ENCODE measurements at regions not wholly inside any gene's neighbourhood (a gene's known extent, or its start where the extent isn't known, plus 50 kb on each side); places are given as distances from the start of the nearest gene placed in this dataset.

GRCh38 chr14:98826618-98827017 lies 445.4 kb downstream of the BCL11B start:
- no peak for DNase-seq

DNA sequence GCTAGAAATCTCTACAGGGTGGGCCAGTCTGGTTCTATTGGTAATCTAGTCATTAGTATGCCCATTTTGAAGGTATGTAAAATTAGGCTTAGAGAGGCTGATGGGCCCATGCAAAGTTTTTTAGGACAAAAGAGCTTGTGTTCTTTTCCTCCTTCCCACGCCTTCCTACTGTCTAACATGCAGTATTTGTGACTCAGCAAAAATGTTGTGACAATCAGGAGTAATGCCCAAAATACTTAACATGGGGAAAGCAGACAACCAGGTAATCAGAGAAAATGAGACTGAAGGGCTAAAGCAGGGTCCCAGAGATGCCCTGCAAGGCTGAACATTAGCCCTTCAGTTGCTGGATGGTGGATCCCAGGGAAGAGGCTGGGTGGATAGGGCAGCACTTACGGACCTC lies 437.9 kb downstream of the BCL11B start:
- DNase-seq, result no peak

DNA sequence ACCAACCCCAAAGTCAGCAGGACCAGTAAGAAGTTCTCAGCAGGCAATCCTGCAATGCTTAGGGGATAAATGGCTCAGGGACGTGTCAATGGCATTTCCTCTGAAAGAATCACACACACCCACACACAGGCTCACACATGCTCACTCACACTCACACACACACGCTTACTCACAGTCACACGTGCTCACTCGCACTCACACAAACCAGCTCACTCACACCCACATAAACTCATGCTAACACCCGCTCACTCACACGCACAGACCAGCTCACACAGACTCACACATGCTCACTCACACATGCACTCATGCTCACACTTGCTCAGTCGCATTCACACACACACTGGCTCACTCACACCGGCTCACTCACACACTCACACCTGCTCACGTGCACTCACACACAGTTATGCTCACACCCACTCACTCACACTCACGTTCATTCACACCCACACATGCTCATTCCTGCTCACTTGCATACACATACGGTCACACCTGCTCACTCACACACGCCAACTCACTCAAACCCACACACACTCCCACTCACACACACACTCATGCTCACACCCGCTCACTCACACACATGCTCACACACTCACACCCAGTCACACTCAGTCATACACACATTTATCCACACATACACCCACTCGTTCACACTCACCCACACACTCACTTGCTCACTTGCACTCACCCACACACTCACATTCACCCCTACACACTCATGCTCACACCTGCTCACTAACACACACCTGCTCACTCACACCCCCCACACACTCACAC lies 436.8 kb downstream of the BCL11B start:
- DNase-seq, result no peak

- no peak for DNase-seq
Measured at GRCh38 chr14:98835825-98836100, 436.2 kb downstream of the BCL11B start.

GRCh38 chr14:98840091-98840490 lies 431.9 kb downstream of the BCL11B start:
- DNase-seq, result no peak

GRCh38 chr14:98840511-98840910 lies 431.5 kb downstream of the BCL11B start:
- no peak for DNase-seq

- DNase-seq, result no peak
Measured at GRCh38 chr14:98844456-98844855, 427.5 kb downstream of the BCL11B start.

GRCh38 chr14:98847521-98848468 lies 424.2 kb downstream of the BCL11B start:
- DNase-seq, result no peak

- no peak for DNase-seq
Measured at GRCh38 chr14:98853063-98853729, 418.8 kb downstream of the BCL11B start.

DNA sequence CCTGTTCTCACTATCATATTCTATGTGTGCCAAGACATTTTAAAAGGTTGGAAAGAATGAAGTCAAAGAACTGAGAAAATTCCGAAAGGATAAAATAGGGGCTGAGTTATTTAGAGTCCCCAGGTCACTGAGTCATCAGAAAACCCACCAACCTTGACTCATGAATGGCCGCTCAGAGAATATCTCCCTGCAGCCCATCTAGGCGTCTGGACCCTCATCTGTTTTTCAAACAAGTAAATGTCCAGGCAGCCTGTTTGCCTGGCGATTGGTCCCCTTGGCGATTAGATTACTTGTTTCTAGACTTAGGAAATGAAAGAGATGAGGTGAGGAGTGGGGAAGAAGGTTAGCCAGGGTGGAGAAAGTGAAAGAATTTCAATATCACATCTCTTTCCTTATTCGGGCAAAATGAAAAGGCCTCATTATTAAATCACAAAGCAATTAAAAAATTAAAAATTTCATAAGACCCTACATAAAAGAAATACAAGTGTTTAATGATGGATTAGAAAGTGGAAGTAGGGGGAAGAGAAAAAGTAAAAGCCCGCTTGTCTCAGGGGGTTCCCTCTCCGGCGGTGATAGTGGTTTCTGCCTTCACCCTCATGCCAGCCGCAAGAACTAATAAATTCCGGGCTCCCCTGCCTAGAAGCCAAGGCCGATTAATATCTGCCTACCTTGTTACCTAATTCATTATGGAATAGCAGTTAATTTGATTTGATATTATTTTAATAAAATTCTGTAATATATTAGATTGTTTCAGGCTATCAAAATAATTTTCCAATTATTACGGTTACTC lies 415.9 kb downstream of the BCL11B start:
- no peak for DNase-seq

DNA sequence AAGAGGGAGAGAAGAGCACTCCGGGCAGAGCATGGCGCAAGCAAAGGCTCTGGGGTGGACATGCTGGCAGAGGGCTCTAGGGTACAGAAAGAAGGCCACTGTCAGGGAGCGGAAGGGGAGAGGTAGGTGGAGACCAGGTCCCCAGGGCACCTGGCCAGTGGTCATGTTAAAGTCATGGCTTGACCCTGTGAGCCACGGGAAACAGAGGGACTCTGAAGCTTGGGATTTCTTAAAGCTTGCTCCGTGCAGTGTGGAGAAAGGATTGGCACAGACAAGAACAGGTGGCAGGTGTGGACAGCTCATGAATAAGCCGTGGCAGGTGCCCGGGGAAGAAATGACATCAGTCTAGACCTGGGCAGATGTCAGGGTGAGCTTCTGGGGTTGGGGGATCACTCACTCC lies 413.8 kb downstream of the BCL11B start:
- DNase-seq, result no peak

DNA sequence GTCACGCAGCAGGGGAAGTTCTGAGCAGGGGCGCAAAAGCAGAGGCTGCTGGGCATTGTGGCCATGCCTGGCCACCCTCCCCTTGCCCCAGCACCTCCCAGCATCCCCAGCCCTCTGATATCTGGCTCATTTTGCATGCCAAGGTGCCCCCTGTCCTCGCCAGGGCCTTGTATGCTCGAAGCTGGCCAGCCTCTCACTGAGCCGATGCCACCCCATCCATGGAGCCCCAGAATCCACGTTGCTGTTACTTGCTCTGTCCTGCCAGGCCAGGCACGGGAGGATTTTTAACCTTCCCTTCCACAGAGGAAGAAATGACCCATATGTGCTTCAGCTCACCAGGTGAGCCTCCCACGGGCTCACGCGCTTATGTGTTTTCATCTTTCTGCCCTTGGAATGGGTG lies 413.4 kb downstream of the BCL11B start:
- no peak for DNase-seq

GRCh38 chr14:98859301-98859700 lies 412.7 kb downstream of the BCL11B start:
- no peak for DNase-seq

- no peak for DNase-seq
Measured at GRCh38 chr14:98864211-98864610, 407.8 kb downstream of the BCL11B start.

GRCh38 chr14:98867146-98867545 lies 404.9 kb downstream of the BCL11B start:
- DNase-seq, result no peak

DNA sequence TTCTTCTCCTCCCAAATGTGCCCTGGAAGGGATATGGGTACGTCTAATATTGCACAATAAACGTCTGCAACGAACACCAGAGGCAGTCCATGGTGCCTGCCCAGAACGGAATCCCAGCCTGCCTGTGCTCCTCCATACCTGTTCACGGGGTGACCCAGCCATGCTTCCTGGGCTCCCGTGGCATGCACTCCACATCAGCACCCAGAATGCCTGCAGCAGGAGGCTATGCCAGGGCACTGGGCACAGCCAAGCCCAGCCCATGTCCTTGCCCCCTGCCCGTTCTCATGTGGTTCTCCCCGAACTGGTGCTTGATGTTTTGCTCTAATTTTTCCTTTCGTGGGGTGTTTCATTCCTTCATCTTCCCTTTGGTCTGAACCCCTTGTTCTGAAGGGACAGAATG lies 404.3 kb downstream of the BCL11B start:
- no peak for DNase-seq

- no peak for DNase-seq
Measured at GRCh38 chr14:98868866-98869265, 403.1 kb downstream of the BCL11B start.

DNA sequence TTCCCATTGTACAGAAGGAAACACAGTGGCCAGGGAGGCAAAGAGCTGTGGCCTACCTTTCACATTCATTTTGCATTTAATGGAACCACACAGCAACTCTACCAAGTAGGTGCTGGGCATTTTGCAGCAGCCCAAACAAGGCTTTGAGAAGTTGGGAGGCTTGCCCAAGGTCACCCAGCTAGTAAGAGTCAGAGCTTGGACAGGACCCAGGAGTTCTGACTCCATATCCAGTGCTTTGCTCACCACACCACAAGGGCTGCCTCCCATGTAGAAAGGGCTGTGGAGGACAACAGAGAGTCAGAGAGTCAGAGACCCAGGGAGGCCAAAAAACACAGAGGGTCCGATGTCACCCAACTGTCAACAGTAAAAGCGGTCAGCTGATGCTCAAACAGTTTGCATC lies 400.2 kb downstream of the BCL11B start:
- no peak for DNase-seq

- DNase-seq, result no peak
Measured at GRCh38 chr14:98877065-98877464, 394.9 kb downstream of the BCL11B start.

GRCh38 chr14:98878282-98878681 lies 393.7 kb downstream of the BCL11B start:
- DNase-seq, result no peak

DNA sequence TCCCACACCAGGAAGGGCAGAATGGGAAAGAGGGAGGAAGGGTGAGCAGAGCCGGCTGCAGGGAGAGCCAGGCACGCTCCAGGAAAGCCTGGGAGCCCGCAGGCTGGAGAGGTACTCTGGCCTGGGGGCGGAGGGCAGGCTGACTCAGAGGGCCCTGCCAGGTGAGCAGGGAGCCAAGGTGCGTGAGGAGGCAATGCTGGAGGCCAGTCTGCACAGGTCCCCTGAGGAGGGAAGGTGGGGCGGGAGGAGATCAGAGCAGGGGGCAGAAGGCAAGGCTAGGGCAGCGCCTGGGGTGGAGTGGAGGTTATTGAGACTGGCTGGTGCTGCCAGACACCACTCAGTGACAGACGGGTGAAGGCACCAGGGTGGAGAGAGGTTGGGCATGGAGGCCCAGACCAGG lies 385.0 kb downstream of the BCL11B start:
- no peak for DNase-seq

GRCh38 chr14:98888281-98888680 lies 383.7 kb downstream of the BCL11B start:
- no peak for DNase-seq
